IMR-90 (cell line): ENCODE measurements at regions not wholly inside any gene's neighbourhood (a gene's known extent, or its start where the extent isn't known, plus 50 kb on each side); places are given as distances from the start of the nearest gene placed in this dataset.

Experiments used
- ATAC-seq: fragments of 200-7000 bp; cut with Tn5 transposase; 2 replicates; pipeline ENCODE4 v1.9.1; 2020; ENCODE audit warnings: low read depth, mild to moderate bottlenecking, moderate library complexity
- BruUV-seq: library from RNA; stranded (reverse); fragments of 400-500 nt; replicated peaks from 2 replicates; lab custom pipeline; 2021; lab: Mats Ljungman, UMichigan
- CTCF ChIA-PET: fragments of 300-600 bp; formaldehyde crosslinking; extraction: SDS; loops from one replicate; lab custom pipeline; 2021; ENCODE audit warnings: antibody characterized with exemption; lab: Yijun Ruan, JAX
- POLR2A ChIA-PET: fragments of 300-600 bp; sonication (Branson Sonifier 250); formaldehyde crosslinking; loops from one replicate; lab custom pipeline; 2022; ENCODE audit warnings: antibody characterized with exemption; ENCODE audit not compliant: unreplicated experiment; lab: Charles Lee
- DNase-seq: peaks from one replicate; pipeline ENCODE4 v3.0.0; 2013
- H2AFZ ChIP-seq: replicated peaks from 2 replicates; pipeline ENCODE3; 2013; ENCODE audit warnings: low read length, mild to moderate bottlenecking; ENCODE audit not compliant: poor library complexity
- H2AK5ac ChIP-seq: 2 replicates; pipeline ENCODE4 v1.6.1; 2013; ENCODE audit warnings: low read depth, low read length, inconsistent platforms
- H2AK9ac ChIP-seq: replicated peaks from 2 replicates; pipeline ENCODE3; 2013; ENCODE audit warnings: mild to moderate bottlenecking, low read depth, low read length, moderate library complexity; ENCODE audit not compliant: poor library complexity
- H2BK120ac ChIP-seq: 2 replicates; pipeline ENCODE4 v1.6.1; 2013; ENCODE audit warnings: low read depth, low read length, inconsistent platforms
- H2BK15ac ChIP-seq: 3 replicates; pipeline ENCODE4 v1.6.1; 2013; ENCODE audit warnings: low read depth, low read length, inconsistent platforms
- H2BK20ac ChIP-seq: 2 replicates; pipeline ENCODE4 v1.6.1; 2013; ENCODE audit warnings: low read depth, mild to moderate bottlenecking, inconsistent platforms, low read length, moderate library complexity
- H2BK5ac ChIP-seq: 2 replicates; pipeline ENCODE4 v1.6.1; 2013; ENCODE audit warnings: mild to moderate bottlenecking, low read depth, low read length, inconsistent platforms; ENCODE audit not compliant: poor library complexity, severe bottlenecking
- H3K14ac ChIP-seq: replicated peaks from 2 replicates; pipeline ENCODE4 v1.6.1; 2013; ENCODE audit warnings: low read depth, low read length, inconsistent platforms
- H3K18ac ChIP-seq: 2 replicates; pipeline ENCODE4 v1.6.1; 2013; ENCODE audit warnings: low read depth, low read length, control low read depth
- H3K23ac ChIP-seq: 2 replicates; pipeline ENCODE4 v1.6.1; 2013; ENCODE audit warnings: low read depth, low read length, inconsistent platforms
- H3K27ac ChIP-seq: 2 replicates; pipeline ENCODE4 v1.5.1; 2013; ENCODE audit warnings: mild to moderate bottlenecking, control low read depth, low read length; ENCODE audit not compliant: insufficient read depth
- H3K27me3 ChIP-seq: 2 replicates; pipeline ENCODE4 v1.6.1; 2013; ENCODE audit warnings: low read length; ENCODE audit not compliant: control insufficient read depth, insufficient read depth
- H3K36me3 ChIP-seq: 2 replicates; pipeline ENCODE4 v1.6.1; 2013; ENCODE audit warnings: low read length, mixed read lengths; ENCODE audit not compliant: control insufficient read depth, insufficient read depth
- H3K4ac ChIP-seq: 2 replicates; pipeline ENCODE4 v1.6.1; 2013; ENCODE audit warnings: low read depth, low read length, inconsistent platforms
- H3K4me1 ChIP-seq: 2 replicates; pipeline ENCODE4 v1.6.1; 2013; ENCODE audit warnings: low read length, mixed read lengths; ENCODE audit not compliant: control insufficient read depth, insufficient read depth
- H3K4me2 ChIP-seq: 2 replicates; pipeline ENCODE4 v1.6.1; 2013; ENCODE audit warnings: low read depth, mild to moderate bottlenecking, control low read depth, low read length, moderate library complexity
- H3K4me3 ChIP-seq: 2 replicates; pipeline ENCODE4 v1.5.1; 2013; ENCODE audit warnings: low read depth, mild to moderate bottlenecking, control low read depth, low read length, moderate library complexity; ENCODE audit not compliant: insufficient read depth
- H3K56ac ChIP-seq: 2 replicates; pipeline ENCODE4 v1.6.1; 2013; ENCODE audit warnings: low read length, inconsistent platforms; ENCODE audit not compliant: insufficient read depth; ENCODE audit errors: extremely low read depth
- H3K79me1 ChIP-seq, 2 experiments: 2 replicates each; pipeline ENCODE4 v1.6.1; 2013; ENCODE audit warnings: low read length in 2 of 2, inconsistent platforms in 1 of 2, low read depth in 1 of 2
- H3K9ac ChIP-seq: 2 replicates; pipeline ENCODE4 v1.6.1; 2013; ENCODE audit warnings: low read depth, low read length, control low read depth
- H3K9me1 ChIP-seq: 2 replicates; pipeline ENCODE4 v1.6.1; 2013; ENCODE audit warnings: low read length, inconsistent platforms; ENCODE audit not compliant: insufficient read depth
- H3K9me3 ChIP-seq: 2 replicates; pipeline ENCODE4 v1.6.1; 2013; ENCODE audit warnings: low read length; ENCODE audit not compliant: control insufficient read depth, insufficient read depth
- H4K20me1 ChIP-seq: 2 replicates; pipeline ENCODE4 v1.6.1; 2013; ENCODE audit warnings: low read length, inconsistent platforms; ENCODE audit not compliant: insufficient read depth
- H4K5ac ChIP-seq: 2 replicates; pipeline ENCODE4 v1.6.1; 2013; ENCODE audit warnings: mild to moderate bottlenecking, low read depth, low read length, control low read depth
- H4K8ac ChIP-seq, 2 experiments: 2 replicates each; pipeline ENCODE4 v1.6.1; 2013; ENCODE audit warnings: low read depth in 2 of 2, low read length in 2 of 2, control low read depth in 1 of 2, inconsistent platforms in 1 of 2
- H4K91ac ChIP-seq: 2 replicates; pipeline ENCODE4 v1.6.1; 2013; ENCODE audit warnings: low read depth, low read length, inconsistent platforms; ENCODE audit not compliant: insufficient read depth
- CEBPB ChIP-seq: IDR thresholded peaks from 2 replicates; pipeline ENCODE4 v1.6.1; 2012; ENCODE audit warnings: low read depth, low read length, improper control_type of control experiment
- CHD1 ChIP-seq: IDR thresholded peaks from 2 replicates; pipeline ENCODE4 v1.6.1; 2012; ENCODE audit warnings: low read depth, low read length, improper control_type of control experiment
- MAZ ChIP-seq: IDR thresholded peaks from 2 replicates; pipeline ENCODE4 v1.6.1; 2012; ENCODE audit warnings: low read depth, mild to moderate bottlenecking, low read length, improper control_type of control experiment, moderate library complexity, borderline replicate concordance
- SMC3 ChIP-seq: fragments of 150-350 bp; IDR thresholded peaks from 2 replicates; pipeline ENCODE4 v1.6.1; 2016; ENCODE audit warnings: low read depth, mild to moderate bottlenecking, antibody characterized with exemption, low read length, moderate library complexity
- USF2 ChIP-seq: fragments of 150-350 bp; IDR thresholded peaks from 2 replicates; pipeline ENCODE4 v1.6.1; 2017; ENCODE audit warnings: mild to moderate bottlenecking, antibody characterized with exemption, low read length, low read depth
- WGBS, 2 experiments: methylation state at CpG; one replicate each; pipeline versions ENCODE4 v1.1.5 to v1.1.7; 2013; ENCODE audit warnings: missing lambda C conversion rate in 2 of 2; ENCODE audit not compliant: insufficient read length in 1 of 2; ENCODE audit errors: extremely low coverage in 2 of 2; 5-methylcytosine and 5-hydroxymethylcytosine counted together
- dilution Hi-C: fragments of 300-500 bp; cut with HindIII; formaldehyde crosslinking; loops from one replicate; pipeline ENCODE4 v1.14.3; 2018; ENCODE audit warnings: low sequenced_read_pairs; ENCODE audit not compliant: unreplicated experiment
- in situ Hi-C: fragments of 300-500 bp; cut with MboI; formaldehyde crosslinking; loops from 3 replicates; pipeline ENCODE4 v1.14.3; 2019; ENCODE audit warnings: low sequenced_read_pairs, inconsistent platforms, mixed read lengths
- intact Hi-C: fragments of 100-400 bp; cut with micrococcal nuclease; formaldehyde crosslinking; loops from 2 replicates; pipeline ENCODE4 v1.10.0; 2022
- TF ChIP-seq, protein P1 (sequence below): conservative IDR thresholded peaks from 2 replicates; pipeline ENCODE4 v1.5.1; 2012; ENCODE audit warnings: mild to moderate bottlenecking, low read depth, low read length, improper control_type of control experiment

- Histone ChIP-seq H3K79me1 (no peaks in the 10 kb centered on the region), H3K36me3 (no peaks in the 10 kb centered on the region), H2BK15ac (no peak overlapping the region), H3K4ac (no peak overlapping the region), H3K27me3 (peaks cover 13% of the 10 kb centered on the region), H4K5ac (no peak overlapping the region), H3K56ac (no peak overlapping the region), H2BK20ac (no peak overlapping the region), H2BK5ac (no peak overlapping the region), H3K27ac (no peak overlapping the region), H4K20me1 (no peaks in the 10 kb centered on the region), H4K91ac (no peak overlapping the region), H3K9me1 (no peaks in the 10 kb centered on the region; the same call in 1 of the 2 replicates), H3K23ac (no peak overlapping the region), H3K4me2 (no peak overlapping the region), H4K8ac (no peak overlapping the region), H2BK120ac (no peak overlapping the region), H3K9ac (no peak overlapping the region), H3K18ac (no peak overlapping the region), H3K9me3 (no peaks in the 10 kb centered on the region), H2AK9ac (no peak overlapping the region), H3K4me3 (no peak overlapping the region), H2AK5ac (no peak overlapping the region), H2AFZ (no peak overlapping the region), H3K4me1 (no peaks in the 10 kb centered on the region), H3K14ac (no peak overlapping the region)
- ChIA-PET POLR2A (no interaction called here), CTCF (no interaction called here)
- DNase-seq = no peak
- 90% methylated on average over 2 of the region's 6 CpGs; no CpG with 5 or more reads in 1 of the 2 experiments for WGBS, 2 experiments
- BruUV-seq = no TSS peak
- no peak for ATAC-seq
- in situ Hi-C loops (no loop called here), intact Hi-C loops (no loop called here), dilution Hi-C loops (no loop called here)
- TF ChIP-seq MAZ (no peak), CEBPB (no peak), SMC3 (no peak), USF2 (no peak), CHD1 (no peak)
- TF ChIP-seq, protein P1, sequence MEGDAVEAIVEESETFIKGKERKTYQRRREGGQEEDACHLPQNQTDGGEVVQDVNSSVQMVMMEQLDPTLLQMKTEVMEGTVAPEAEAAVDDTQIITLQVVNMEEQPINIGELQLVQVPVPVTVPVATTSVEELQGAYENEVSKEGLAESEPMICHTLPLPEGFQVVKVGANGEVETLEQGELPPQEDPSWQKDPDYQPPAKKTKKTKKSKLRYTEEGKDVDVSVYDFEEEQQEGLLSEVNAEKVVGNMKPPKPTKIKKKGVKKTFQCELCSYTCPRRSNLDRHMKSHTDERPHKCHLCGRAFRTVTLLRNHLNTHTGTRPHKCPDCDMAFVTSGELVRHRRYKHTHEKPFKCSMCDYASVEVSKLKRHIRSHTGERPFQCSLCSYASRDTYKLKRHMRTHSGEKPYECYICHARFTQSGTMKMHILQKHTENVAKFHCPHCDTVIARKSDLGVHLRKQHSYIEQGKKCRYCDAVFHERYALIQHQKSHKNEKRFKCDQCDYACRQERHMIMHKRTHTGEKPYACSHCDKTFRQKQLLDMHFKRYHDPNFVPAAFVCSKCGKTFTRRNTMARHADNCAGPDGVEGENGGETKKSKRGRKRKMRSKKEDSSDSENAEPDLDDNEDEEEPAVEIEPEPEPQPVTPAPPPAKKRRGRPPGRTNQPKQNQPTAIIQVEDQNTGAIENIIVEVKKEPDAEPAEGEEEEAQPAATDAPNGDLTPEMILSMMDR = no peak
These were observed 193.4 kb upstream of the GAS1 start for GRCh38 chr9:87140605-87141109.
